GM13977 (cell line): ENCODE measurements at regions not wholly inside any gene's neighbourhood (a gene's known extent, or its start where the extent isn't known, plus 50 kb on each side); places are given as distances from the start of the nearest gene placed in this dataset.

Experiments used
- DNase-seq: peaks from one replicate; pipeline ENCODE4 v3.0.0; 2012; ENCODE audit warnings: low spot score
- CTCF ChIP-seq: IDR thresholded peaks from 2 replicates; pipeline ENCODE4 v1.5.1; 2012; ENCODE audit warnings: mild to moderate bottlenecking, control low read depth; ENCODE audit not compliant: insufficient read depth; ENCODE audit errors: extremely low read depth, missing control alignments
- in situ Hi-C: fragments of 300-500 bp; cut with MboI; formaldehyde crosslinking; loops from one replicate; pipeline ENCODE4 v1.12.0; 2022; ENCODE audit warnings: low sequenced_read_pairs, low pct_unique_long_range_greater_than_20kb, mixed read lengths, inconsistent platforms; ENCODE audit not compliant: unreplicated experiment

- peak; percentile 20 for DNase-seq
- in situ Hi-C loops = no loop called here
- TF ChIP-seq CTCF = no peak
Measured at GRCh38 chr2:75820693-75821092, 110.0 kb upstream of the GCFC2 start.

- in situ Hi-C loops = no loop called here
- no peak for TF ChIP-seq CTCF
- DNase-seq = no peak
Measured at GRCh38 chr2:75810611-75811330, 100.1 kb upstream of the GCFC2 start.

- DNase-seq = no peak
- in situ Hi-C loops = no loop called here
Measured at GRCh38 chr2:75808793-75809535, 98.2 kb upstream of the GCFC2 start.

GRCh38 chr2:75807992-75808391 is 97.3 kb upstream of the GCFC2 start:
- no peak for DNase-seq
- in situ Hi-C loops = no loop called here
- TF ChIP-seq CTCF = no peak

More at GRCh38 chr2:75808793-75809535, 98.2 kb upstream of the GCFC2 start:
- no peak for TF ChIP-seq CTCF

- TF ChIP-seq CTCF = no peak
- in situ Hi-C loops = no loop called here
- peak; percentile 30 for DNase-seq
Measured at GRCh38 chr2:75801234-75801982, 90.7 kb upstream of the GCFC2 start.

GRCh38 chr2:75800456-75800855 is 89.7 kb upstream of the GCFC2 start:
- DNase-seq = peak; percentile 41
- in situ Hi-C loops = no loop called here
- TF ChIP-seq CTCF = no peak
